GM19240 (cell line): ENCODE measurements at regions not wholly inside any gene's neighbourhood (a gene's known extent, or its start where the extent isn't known, plus 50 kb on each side); places are given as distances from the start of the nearest gene placed in this dataset.

Experiments
- DNase-seq: peaks from one replicate; pipeline ENCODE4 v3.0.0; 2011; ENCODE audit warnings: low spot score; ENCODE audit not compliant: insufficient read length

- no peak for DNase-seq
Measured at GRCh38 chr16:59195242-59195641, 461.1 kb upstream of the GOT2 start.

- no peak for DNase-seq
Measured at GRCh38 chr16:59193637-59194036, 459.5 kb upstream of the GOT2 start.

DNA sequence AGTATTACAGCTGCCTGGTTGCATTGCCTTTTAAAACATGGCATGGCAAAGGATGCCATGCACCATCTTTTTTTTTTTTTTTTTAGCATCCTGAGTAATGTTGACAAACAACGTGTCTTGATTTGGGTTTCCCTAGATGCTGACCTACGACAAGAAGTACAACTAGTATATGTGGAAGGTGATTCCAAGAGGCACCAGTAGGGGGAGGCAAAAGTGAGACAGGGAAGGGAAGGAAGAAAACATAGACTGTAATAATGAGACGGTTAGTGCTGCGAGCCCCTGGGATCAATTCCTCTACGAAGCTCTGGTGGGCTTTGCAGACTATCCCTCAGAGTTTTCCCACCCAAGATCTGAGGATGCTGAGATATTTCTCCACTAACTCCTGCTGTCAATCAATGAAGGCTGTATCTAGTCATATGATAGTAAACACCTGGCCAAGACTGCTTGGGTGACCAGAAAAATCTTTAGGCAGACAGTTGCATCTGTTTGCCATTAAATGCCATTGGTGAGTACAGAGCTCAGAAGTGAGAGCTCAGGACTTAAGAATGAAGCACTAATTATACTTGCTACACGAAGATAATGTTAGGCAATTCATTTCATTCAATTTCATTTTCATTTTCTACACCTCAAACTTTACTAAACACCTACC lies 458.6 kb upstream of the GOT2 start:
- no peak for DNase-seq

- no peak for DNase-seq
Measured at GRCh38 chr16:59190731-59191130, 456.6 kb upstream of the GOT2 start.

DNA sequence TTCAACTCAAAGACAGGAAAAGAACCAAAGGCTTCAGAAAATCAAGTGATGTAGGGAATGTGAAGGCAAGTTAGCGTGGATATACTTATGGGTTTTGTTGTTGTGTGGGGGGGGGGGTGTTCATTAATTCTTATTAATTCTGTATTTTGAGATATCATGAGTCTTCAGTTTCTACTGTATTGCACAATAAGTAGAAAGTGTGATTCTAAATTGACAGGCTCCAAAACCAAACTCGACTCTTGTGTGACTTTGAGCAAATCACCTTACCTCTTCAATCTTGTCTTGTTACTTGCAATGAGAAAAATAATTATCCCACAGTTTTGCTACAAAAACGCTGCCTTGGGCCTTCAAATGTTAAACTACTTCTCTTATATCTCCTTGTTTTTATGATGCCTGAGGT lies 453.9 kb upstream of the GOT2 start:
- DNase-seq: no peak

GRCh38 chr16:59181821-59182420 lies 447.8 kb upstream of the GOT2 start:
- DNase-seq: no peak

DNA sequence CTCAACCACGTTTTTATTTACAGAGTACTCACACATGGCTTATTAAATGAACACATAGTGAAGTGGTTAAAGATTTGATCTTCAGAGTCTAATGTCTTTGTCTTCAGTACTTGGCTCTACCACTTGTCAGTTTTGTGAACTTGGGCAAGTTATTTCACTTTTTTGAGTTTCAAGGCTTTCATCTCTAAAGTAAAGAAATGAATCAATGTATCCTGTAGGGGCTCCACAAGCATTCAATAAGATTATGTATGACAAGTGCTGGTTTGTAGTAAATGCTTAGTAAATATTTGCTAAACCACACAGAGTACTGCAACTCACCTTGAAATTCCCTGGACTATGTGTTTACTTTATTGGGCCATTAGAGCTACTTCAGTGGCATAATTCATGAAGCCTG lies 446.0 kb upstream of the GOT2 start:
- no peak for DNase-seq

DNA sequence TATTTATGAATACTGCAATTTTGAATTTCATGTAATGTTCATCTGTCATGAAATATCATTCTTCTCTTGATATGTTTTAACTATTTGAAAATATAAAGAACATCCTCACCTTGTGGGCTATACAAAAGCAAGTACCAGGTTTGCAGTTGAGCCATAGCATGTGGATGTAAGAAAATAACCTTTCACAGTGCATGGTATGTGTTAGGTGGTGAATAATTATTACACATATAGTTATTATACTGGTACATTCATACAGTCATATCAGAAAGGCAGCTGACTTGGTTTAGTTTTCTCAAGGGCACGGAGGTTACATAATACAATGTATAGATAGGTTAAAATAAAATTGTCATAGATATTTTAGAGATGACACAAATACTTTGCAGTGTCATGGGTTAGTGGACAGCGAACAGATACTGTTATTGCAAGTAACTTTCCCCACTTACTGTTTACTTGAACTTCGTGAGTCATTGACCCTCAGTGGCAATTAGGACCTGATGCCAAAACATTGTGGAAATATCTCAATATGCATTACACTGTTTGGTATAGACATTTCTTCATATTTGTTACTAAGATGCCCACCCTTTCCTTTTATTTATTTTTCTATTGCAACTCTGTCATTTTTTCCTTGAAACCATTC lies 445.4 kb upstream of the GOT2 start:
- no peak for DNase-seq

DNA sequence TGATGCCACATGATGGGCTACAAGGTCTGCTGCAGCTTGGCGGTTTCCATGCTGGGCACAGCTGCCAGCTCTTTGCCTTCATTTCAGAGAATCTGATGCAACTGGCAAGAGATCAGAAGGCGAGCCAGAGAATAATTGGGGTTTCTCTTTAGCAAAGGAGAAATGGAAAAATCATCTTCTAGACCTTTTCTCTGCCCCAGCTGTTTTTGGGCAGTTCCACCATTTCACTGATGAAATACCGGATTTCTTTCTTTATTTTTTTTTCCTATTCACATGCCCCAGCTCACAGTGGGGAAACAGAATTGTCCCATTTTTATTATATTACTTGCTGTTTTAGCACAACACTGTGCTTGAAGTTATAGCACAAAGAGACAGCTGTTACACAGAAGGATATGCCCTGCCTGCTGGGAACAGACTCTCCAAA lies 439.3 kb upstream of the GOT2 start:
- no peak for DNase-seq

- DNase-seq: no peak
Measured at GRCh38 chr16:59170099-59170712, 436.1 kb upstream of the GOT2 start.

DNA sequence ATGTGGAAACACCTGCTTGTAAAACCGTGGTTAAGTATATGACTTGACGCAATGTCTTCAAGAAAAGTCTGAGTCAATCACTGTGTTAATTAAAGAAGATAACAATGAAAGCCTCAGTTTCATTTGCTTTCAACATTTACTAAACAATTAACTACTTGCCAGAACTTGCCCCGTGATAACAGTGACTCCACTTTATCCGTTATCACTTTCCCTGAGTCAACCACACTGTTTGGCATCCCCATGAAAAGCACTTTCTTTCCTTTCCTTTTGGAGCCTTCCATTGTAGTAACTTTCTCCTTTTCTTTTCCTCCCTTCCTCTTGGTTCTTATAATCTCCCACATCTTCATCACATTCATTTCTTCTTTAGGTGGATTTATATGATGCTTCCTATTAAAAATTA lies 435.1 kb upstream of the GOT2 start:
- DNase-seq: no peak

- no peak for DNase-seq
Measured at GRCh38 chr16:59168461-59169114, 434.5 kb upstream of the GOT2 start.

DNA sequence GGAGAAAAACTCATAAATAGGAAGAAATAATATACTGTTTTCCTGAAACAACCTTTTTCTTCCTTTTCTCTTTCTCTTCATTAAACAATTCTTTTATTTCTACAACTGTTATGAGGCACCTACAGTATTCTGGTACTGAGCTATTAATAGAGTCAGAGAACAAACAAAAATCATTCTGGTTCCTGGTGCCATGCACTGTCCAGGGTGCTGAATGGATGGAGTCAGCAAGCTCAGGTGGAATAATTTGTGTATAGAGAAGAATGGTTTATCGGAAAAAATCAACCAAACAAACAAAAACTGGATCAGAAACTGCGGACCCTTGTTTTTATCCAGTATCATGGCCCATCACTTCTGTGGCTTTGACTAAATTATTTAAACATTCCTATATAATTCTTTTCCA lies 430.3 kb upstream of the GOT2 start:
- DNase-seq: no peak

GRCh38 chr16:59163371-59164055 lies 429.4 kb upstream of the GOT2 start:
- DNase-seq: no peak

GRCh38 chr16:59161679-59162078 lies 427.6 kb upstream of the GOT2 start:
- no peak for DNase-seq

DNA sequence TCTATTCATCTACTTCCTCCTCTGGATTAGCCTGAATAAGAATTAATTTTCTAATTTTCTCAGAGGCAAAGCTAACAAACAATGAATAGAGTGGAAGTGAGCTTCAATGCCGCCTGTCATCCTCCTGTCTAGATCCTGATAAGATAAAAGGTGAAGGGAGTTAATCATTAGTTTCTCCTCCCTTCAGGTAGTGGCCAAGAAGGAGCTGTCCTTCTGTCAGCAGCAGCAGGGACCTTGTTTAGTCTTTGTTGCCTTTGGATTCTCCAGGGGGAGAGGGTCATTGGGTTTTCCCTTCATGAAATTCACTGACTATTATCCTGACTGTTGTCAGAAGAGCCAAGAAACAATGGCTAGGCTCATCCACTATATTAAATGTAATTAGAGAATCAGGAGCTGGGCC lies 420.2 kb upstream of the GOT2 start:
- DNase-seq: no peak

DNA sequence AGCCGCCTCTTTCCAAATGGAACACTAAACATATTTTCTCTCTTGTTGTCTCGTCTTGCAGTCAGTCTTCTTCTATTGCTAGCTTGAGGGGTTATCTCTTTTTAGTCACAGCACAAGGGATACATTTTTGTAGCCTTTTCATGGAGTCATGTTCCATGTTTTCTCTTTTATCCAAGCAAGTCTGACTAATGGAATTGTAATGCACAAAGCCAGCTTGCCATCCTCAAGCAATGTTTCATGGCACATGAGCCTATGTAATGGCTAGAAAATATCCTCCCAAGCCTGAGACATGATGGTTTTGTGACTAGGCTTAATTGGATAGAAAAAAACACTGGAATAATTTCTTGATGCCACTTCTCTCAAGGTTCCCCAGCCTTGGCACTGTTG lies 414.6 kb upstream of the GOT2 start:
- DNase-seq: no peak

GRCh38 chr16:59148056-59148768 lies 414.1 kb upstream of the GOT2 start:
- no peak for DNase-seq

DNA sequence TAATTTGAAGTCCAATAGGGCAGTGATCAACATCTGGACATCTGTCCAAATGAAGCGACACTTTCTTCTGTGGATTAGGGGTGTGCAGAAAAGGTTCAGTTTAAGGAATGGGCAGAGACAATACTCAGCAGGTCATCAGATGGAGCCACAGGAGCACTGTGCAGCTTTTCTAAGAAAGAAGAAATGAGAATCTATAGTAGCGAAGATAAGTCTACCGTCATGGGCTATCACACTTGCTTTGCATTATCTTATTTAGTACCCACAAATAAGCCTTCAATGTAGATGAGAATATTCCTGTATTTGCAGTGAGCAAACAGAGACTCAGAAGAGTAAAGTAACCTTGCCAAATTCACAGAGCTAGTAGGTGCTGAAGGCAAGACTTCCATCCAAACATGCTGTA lies 412.0 kb upstream of the GOT2 start:
- DNase-seq: no peak

GRCh38 chr16:59144841-59145240 lies 410.7 kb upstream of the GOT2 start:
- DNase-seq: no peak

GRCh38 chr16:59144326-59144725 lies 410.2 kb upstream of the GOT2 start:
- DNase-seq: no peak
